Midbrain (tissue), 1 donor: ENCODE measurements at regions not wholly inside any gene's neighbourhood (a gene's known extent, or its start where the extent isn't known, plus 50 kb on each side); places are given as distances from the start of the nearest gene placed in this dataset.

Experiments
- DNase-seq: peaks from one replicate; lab custom pipeline; 2025; lab: John Stamatoyannopoulos, UW

DNA sequence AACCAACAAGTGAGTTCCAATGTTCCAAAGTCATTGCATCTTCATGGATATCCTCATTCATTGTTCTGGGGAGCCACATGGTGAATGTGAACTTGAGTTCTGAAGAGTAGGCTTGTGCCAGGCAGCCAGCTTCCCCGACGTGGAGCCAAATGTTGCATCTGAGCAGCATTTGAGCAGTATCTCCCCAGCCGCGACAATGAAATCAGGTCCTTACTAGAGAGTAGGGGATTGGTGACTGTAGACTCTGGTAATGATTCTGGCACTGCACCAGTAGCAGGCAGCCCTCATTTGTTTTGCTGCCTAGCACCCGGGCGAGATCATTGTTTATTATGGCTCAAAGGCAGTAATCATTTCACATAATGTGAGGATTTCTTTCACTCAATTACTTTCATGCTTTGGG, 451.4 kb upstream of the C9orf72 start:
- DNase-seq: no peak

DNA sequence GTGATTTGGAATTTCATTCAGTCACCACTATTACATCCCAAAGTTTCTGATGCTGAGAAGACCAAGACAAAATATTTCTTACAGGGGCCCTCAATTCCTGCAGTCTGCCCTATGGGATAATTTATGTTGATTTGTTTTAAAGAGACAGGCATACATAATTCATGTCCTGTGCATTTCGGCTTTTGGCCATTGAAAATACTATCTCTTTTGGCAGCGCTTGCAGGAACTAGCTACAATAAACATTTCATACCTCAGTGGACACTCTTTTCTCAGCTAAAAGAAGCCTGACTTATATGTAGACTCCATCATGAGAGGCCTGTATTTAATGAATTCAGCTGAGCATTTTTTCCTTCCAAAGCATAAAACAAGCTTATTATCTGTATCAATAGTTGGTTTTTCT, 451.9 kb upstream of the C9orf72 start:
- no peak for DNase-seq

DNA sequence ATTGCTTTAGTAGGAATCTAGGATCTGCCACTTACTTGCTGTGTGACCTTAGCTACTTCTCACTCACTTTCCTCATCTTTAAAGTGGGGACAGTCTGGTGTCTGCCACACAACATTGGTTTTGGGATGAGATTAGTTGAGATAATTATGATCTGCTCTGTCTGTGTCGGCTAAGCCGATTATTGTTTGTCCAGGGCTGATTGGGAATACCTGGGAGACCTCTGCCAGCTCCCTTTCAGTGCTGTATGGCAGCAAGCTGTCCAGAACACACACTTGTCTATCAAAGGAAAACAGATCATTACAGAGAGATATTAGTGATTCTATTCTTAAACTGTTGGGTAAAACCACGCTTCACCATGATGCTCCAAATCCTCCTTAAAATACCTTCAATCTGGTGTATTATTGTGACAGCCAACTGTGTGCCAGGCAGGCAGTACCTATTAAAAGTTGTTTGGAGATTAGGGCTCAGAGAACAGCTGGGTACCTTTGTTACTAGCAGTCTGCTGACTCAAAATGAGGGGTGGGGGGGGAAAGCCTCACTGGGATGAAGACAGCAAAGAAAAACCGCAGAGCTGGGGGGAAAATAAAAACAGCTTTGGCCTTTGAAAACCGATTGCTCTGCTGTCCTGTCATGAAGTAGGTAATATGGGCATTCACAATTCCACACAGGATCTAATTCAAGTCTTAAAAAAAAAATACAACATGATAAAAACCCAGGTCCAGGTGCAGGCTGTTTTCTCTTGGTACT, 458.4 kb upstream of the C9orf72 start:
- DNase-seq: no peak

DNA sequence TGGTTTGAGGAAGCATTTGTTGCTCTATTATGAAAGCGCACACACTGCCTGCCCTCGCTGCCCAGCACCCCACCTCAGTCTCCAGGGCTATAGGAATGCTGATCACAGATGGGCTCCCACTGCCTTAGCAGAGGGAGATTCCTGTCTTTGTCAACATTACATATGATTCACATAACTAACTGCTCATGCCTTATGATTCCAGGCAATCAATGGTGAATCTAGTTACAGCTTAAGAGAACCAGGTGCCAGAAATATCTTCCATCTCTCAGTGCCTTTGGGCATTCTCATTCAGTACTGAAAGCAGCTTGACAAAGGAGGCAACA, 458.9 kb upstream of the C9orf72 start:
- no peak for DNase-seq

DNA sequence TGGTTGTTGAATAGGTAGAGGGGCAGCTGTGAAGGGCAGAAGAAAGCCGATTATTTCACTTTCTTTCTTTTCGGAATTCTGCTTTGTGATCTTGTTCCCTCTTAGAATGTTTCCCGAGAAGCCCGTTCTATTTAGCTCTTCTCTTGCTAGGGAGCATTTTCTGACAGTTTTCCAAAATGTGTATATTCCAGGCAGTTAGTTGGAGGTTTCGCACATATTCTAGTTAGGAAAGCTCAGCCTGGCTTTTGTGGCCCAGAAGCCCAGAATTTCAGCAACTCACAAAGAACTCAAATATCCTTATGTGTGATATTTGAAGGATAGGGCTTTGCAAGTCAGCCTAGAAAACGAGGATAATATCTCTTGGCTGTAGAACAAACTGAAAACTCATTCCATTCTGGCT, 461.0 kb upstream of the C9orf72 start:
- DNase-seq: no peak

DNA sequence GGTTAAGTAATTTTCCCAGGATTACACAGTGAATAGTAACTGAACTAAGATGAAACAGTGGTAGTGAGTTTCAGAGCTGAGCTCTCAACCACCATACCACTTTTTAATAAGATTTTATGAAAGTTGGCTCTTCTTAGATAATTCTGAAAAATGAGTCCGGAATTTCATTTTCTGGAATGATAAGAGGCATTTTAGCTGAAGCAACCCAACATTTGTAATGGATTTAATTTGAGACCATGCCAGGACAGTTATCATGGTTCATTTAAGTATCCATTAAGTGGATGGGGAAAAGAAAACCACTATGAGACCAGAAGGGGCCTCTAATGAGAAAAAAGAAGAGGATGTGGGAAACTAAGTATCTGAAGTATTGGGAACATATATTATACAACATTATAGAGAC, 464.7 kb upstream of the C9orf72 start:
- no peak for DNase-seq

DNA sequence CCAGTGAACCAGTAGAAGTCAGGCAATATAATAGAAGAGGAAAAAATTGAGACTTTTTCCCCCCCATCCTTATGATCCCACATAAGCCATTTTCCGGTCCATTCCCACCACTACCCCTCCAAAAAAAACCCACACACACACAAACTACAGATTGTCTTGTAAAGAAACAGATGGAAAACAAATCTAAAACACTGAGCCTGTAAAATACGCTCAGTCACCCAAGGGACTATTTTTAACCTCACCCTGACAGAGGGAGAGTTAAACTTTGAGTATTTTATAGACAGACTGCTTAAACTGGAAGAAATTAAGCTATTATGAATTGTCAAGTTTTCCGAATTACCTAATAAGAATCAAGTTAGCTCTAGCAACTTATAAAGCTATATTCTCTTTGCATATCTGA, 471.8 kb upstream of the C9orf72 start:
- DNase-seq: no peak

DNA sequence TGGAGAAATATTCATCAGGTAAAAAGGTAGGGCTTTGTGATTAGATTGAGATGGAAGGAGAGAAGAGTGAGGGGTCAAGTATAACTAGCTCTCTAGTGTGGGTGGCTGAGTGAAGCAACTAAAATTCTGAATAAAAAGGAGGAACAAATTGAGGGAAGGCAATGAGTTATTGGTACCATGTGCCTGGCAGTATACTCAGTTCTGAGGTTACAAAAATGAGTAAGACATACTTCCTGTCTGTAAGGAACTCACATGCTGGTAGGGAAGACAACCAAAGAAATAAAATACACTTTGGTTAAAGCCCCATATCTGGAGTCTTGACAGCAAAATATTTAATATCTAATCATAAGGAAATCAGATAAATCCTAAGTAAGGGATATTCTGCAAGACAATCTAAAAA, 476.8 kb upstream of the C9orf72 start:
- no peak for DNase-seq

DNA sequence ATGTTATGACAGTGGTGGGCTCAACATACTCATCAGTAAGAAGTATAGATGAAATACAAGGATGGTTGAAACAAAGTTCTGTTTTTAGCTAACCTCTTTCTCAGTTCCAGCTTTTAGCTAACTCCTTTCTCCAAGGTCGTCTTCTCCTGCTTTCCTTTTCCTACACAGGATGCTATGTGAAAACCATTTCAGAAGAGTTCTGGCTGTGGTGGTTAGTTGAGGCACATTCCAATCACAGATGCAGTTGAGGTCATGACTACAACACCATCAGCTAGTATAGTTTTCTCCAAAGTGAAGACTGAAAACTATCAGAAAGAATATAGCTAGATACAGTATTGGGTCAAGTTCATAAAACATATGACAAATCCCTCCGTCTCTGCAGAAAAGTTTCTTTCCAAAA, 477.7 kb upstream of the C9orf72 start:
- DNase-seq: no peak

DNA sequence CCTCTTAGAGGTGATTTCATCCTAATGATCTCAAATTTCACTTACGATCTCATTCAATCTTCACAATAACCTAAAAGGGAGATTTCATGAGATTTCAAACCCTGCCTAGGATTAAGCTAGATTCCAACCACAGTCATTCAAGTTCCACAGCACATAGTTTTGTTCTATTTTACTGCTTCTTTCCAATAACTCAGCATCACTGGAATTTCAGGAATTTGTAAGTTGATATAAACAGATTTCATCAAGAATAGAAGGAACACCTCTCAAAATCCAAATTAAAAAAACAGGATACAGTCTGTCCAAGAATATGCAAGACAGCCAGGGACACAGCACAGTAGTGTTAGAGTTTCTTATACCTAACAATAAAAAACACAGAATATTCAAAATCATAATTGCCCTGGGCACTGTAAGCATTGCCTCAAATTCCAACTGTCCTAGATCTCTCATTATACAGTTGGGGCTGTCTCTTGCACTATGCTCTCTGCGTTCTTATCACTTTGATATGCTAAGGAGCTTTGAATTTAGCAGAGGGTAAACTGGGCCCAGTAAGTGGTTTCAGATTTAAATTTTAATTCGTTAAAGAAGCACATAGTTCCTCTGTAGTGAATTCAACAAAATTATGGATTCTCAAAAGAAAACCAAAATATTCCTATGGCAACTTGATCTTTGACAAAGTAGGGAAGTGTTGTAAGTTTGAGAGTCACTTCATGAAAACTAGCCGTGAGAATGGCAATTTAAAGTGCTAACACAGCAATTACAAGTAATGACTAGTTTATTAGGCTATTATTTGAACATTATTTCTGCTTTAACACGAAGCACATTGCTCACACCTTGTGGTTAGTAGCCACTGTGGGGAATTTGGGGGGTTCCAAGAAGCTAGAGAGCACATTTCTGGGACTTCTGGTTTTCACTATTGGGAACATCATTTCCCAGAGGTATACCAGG, 478.6 kb upstream of the C9orf72 start:
- DNase-seq: no peak

DNA sequence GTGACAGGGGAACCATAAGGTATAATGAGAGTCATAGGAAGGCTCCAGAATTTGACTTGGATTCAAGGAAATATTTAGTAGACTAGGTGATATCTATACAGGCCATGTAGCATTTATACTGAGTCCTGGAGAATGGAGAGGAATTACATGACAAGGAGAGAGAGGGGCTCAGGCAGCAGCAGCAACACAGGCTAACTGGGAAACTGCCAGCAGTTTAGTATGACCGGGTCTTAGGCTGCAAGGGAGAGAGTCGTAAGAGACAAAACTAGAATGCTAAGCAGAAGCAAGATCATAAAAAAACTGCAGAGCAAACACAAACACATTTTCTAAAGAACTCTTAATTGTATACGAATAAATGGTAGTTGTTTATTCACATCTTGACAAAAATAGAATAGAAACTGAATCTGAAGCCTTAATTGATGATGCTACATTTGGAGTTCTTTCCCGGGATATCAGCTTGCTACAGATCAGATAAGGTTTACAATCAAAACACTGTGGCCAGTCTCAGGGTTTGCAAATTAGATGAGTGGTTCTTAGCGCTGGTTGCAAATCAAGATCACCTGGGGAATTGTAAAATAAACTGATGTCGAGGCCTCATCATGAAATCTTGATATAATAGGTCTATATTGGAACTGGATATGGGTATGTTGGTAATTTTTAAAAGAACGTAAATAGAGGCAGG, 480.0 kb upstream of the C9orf72 start:
- no peak for DNase-seq

DNA sequence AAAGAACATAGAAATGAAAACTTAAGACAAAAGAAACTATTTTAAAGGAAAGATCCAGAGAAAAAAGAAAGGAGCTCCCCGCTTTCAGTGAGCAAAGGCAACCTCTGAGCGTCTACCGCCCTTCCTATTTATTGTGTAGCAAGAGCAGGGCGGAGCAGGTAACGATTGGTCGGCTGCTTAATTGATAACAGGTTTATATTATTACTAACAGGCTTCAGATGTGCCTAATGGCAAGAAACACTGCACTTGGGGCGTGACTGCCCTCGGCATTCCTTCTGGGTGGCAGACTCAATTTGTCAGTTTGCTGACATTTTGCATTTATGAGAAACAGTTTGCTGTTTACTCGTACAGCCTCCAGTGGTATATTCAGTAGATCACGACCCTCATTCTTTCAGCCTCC, 482.7 kb upstream of the C9orf72 start:
- DNase-seq: no peak

DNA sequence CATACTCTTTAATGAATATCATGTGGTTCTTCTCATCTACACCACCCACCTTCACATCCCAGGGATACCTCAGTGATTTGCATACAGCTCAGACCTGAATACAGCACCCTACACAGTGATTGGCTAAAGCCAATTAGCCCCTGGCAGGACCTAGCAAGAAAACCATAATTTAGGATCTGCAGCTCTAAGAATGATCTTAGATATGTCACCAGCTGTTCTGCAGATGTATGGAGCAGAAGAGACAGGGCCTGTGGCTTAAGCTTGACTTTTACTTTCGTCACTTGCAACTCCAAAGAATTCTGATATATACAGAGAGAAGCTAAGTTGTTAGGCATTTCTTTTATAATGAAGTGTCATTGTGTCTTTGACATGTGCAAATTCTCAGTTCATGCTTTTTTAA, 483.2 kb upstream of the C9orf72 start:
- no peak for DNase-seq

DNA sequence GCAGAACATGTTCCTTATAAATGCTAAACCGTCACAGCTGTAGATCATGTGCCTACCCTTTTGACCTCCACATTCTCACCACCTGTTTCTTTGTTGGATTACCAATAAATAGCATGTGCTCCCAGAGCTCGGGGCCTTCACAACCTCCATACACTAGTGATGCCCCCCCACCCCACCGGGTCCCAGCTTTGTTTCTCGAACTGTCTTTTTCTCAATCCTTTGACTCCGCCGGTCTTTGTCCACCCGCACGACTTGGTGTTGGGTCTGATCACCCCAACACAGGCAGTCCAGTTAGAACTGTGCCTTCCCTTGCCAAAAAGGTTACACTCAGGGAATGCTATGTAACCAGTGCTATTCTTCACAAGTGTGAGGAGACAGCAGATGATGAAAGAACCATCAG, 485.9 kb upstream of the C9orf72 start:
- no peak for DNase-seq

DNA sequence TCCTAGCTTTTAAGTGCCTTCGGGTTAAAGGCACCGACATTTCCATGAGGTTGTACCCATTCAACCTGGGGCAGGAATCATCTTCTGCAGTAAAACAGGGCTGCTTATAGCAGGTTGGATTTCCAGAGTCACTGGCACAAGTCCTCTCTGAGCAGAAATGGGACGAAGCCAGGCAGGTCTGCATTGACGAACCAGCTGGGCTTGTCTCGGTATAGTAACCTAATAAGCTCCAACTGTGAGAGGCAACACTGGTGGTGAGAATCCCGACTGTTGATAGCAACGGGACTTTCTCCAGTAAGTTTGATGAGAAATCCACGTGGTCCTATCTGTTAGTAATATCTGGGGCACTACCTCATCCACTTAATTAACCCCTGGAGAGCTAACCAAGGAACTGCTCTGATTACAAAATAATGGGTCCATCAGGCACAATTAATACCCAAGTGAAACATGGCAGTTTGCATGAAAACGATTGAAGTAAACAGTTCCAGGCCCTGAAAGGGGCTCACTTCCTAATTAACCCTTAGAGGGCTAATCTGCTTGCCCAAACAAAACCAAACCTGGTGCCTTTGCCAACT, 491.0 kb upstream of the C9orf72 start:
- DNase-seq: no peak

DNA sequence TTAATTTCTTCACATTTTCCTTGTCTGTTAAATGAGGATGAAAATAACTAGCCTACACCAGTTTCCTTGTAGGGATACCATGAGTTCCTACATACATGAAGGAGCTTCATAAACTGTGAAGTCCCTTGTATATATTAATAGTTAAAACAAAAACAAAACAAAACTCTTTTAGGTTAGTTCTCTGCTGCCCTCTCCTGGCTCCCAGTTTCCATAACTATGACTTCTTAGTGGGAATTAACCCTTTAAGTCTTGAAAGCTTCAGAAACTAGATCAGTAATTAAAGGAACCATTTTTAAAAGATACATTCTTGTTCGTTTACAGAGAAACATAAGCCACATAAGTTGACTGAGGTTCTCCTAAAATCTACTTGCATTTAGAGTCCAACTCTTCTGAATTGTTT, 500.0 kb upstream of the C9orf72 start:
- peak; percentile 57 for DNase-seq

DNA sequence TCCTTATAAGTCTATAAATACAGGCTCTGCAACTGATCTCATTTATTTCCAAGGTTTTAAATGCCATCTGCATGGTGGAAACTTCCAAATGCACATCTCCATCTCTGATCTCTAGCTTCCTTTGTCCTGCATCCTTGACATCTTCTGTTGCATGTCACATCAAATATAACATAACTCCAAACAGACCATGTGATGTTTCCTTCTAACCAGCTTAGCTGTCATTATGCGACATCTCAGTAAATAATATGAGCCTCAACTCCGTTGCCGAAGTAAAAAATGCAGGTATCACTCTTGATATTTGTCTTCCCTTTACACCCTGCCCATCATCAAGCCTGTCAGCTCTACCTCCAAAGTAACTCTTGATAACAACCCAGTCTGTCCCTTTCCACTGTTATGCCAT, 506.4 kb upstream of the C9orf72 start:
- DNase-seq: no peak

DNA sequence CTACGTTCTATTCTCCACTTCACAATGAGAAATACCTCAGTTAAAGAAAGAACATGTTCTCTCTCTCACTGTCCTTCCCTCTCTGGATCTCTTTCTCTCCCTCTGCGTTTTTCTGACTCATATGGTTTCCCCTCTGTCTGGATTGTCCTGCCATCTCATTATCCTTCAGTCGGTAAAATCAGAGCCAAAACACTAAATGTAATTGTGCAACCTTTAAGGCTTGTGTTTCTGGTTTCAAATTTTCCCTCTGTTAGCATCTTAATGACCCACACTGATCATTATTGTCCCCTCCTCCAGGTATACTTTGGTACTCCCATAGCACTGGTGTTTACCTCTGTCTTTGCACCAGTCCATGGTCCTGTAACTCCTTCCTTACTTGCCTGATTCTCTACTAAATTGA, 509.4 kb upstream of the C9orf72 start:
- no peak for DNase-seq

DNA sequence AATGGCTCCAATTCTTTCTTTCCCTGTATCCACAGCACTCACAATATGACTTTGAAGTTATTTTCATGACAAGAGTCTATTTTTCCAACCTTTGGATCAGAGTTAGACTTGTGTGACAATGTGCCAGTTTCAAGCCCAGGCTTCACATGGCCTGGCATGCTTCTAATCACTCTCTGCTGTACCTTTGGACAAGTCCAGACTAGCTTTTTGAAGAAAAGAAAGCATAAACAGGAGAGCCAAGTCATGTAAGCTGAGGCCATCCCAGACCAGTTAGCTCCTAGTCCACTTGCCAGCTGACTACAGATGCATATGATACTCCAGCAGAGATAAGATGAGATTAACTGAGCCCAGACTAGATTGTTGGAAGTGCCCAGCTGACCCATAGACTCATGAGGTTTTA, 513.6 kb upstream of the C9orf72 start:
- DNase-seq: no peak

DNA sequence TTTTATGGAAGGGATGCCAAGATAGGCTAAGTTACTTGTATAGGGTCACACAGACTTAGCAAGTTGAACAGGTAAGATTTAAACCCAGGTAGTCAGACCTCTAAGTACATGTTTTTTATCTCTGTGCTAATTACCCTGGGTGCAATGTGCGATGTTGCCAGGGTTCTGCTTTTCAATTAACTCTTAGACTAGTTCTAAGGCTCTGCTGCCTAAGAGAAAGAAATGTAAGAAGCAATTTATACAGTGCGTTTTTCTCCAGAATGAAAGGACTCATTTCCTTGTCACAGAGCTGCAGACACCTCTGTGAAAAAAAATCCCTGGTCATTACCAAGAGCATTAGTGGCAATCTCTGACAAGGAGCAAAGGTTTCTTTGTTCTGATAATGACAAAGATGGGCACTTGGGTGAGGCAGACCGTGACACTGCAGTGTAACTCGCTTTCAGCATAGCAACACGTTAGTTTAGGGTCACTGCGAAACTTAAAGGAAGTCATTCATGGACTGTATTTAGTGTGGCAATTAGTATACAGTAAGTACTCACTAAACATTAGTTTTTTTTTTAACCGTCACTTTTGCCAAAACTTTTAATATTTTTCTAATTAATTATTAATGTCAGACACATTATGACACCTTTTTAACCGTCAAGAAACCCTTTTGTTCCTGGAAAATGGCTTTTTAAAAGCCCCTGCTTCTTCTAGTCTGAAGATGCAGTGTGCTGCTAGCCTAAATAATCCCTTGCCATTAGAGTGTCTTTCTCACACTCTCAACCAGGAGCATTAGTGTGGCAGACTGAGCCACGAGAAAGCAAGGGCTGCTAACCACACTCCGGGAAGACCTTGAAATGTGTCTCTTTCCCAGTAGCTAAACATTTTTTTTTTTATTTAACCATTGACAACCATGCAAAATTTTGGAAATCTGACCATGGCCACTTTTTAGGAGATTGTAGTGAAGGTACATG, 520.0 kb upstream of the C9orf72 start:
- DNase-seq: no peak

DNA sequence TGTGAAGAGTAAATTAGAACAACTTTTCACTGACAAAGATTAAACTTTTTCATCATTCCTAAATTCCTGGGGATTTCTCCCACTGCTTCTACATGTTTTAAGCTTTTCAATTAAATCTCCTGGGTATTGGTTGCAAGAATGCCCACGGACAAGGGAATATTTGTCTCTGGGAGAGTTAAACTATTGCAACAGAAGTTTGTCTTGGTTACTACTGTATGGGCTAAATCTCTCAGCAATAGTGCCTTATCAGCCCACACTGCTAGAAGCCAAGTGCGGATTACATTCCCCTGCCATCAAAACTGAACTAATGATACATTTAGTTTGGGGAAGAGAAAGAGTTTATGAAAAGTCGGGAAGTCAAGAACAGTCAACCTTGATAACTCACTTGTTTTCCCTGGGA, 528.2 kb upstream of the C9orf72 start:
- DNase-seq: no peak
